ENCODE measurements at regions not wholly inside any gene's neighbourhood (a gene's known extent, or its start where the extent isn't known, plus 50 kb on each side); places are given as distances from the start of the nearest gene placed in this dataset.

DNA sequence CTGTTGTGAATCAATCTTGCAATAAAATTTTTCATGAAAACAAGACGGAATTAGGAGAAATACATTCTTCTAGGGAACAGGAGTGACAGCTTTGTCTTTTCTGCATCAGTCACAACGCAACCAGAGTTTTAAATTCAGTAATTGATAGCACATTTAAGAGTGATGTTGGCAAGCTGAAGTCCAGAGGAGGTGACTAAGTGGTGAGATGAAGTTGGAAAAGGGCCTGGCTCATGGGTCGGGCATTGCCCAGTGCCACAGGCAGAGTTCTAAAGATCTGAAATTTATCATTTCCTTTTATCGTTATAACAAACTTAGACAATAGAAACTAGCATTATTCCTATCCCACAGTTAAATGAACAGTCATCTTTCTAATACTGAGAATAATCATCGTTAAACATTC lies 764.6 kb upstream of the ZEB2 start:
- H3K9me3 Mint-ChIP-seq (ENCODE audit: low read depth): peaks cover 26% of the 10 kb centered on the region
- TF ChIP-seq CTCF (IDR thresholded peaks at IDR 0.05): no peak
- no peak overlapping the region for H3K4me3 Mint-ChIP-seq (ENCODE audit: unreplicated experiment)
- DNase-seq (ENCODE audit: low spot score): no peak
- no peaks in the 10 kb centered on the region for H3K27me3 Mint-ChIP-seq (ENCODE audit: low read depth)
- H3K4me1 Mint-ChIP-seq (ENCODE audit: low read depth): peaks cover 12% of the 10 kb centered on the region
- H3K27ac Mint-ChIP-seq (ENCODE audit: unreplicated experiment): no peak overlapping the region
- peaks cover 6% of the 10 kb centered on the region for H3K36me3 Mint-ChIP-seq (ENCODE audit: low read depth)

GRCh38 chr2:145283131-145283530 lies 763.2 kb upstream of the ZEB2 start:
- no peak for DNase-seq (ENCODE audit: low spot score)
- H3K27me3 Mint-ChIP-seq (ENCODE audit: low read depth): no peaks in the 10 kb centered on the region
- no peak overlapping the region for H3K27ac Mint-ChIP-seq (ENCODE audit: unreplicated experiment)
- H3K9me3 Mint-ChIP-seq (ENCODE audit: low read depth): peaks cover 26% of the 10 kb centered on the region
- H3K4me3 Mint-ChIP-seq (ENCODE audit: unreplicated experiment): no peak overlapping the region
- H3K36me3 Mint-ChIP-seq (ENCODE audit: low read depth): peaks cover 6% of the 10 kb centered on the region
- no peak for TF ChIP-seq CTCF (IDR thresholded peaks at IDR 0.05)
- peaks cover 12% of the 10 kb centered on the region for H3K4me1 Mint-ChIP-seq (ENCODE audit: low read depth)

GRCh38 chr2:145277922-145278321 lies 758.0 kb upstream of the ZEB2 start:
- no peak for TF ChIP-seq CTCF (IDR thresholded peaks at IDR 0.05)
- Mint-ChIP-seq H3K9me3 (ENCODE audit: low read depth) (peaks cover 31% of the 10 kb centered on the region), H3K36me3 (ENCODE audit: low read depth) (peaks cover 5% of the 10 kb centered on the region), H3K4me1 (ENCODE audit: low read depth) (peaks cover 3% of the 10 kb centered on the region), H3K4me3 (ENCODE audit: unreplicated experiment) (no peak overlapping the region), H3K27me3 (ENCODE audit: low read depth) (no peaks in the 10 kb centered on the region), H3K27ac (ENCODE audit: unreplicated experiment) (no peak overlapping the region)
- no peak for DNase-seq (ENCODE audit: low spot score)

DNA sequence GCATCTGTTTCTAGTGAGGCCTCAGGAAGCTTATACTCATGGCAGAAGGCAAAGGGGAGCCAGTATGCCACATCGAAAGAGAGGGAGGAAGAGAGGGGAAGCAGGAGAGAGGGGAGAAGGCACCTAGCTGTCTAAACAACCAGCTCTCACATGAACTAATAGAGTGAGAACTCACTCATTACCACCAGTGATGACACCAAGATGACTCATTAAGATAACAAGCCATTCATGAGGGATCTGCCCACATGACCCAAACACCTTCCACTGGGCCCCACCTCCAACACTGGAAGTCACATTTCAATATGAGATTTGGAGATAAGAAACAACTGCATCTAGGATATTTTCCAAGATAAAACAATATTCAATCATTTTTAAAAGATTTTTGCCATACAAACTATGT lies 753.9 kb upstream of the ZEB2 start:
- peaks cover 3% of the 10 kb centered on the region for H3K4me1 Mint-ChIP-seq (ENCODE audit: low read depth)
- no peaks in the 10 kb centered on the region for H3K27me3 Mint-ChIP-seq (ENCODE audit: low read depth)
- no peaks in the 10 kb centered on the region for H3K36me3 Mint-ChIP-seq (ENCODE audit: low read depth)
- H3K9me3 Mint-ChIP-seq (ENCODE audit: low read depth): peaks cover 14% of the 10 kb centered on the region
- H3K4me3 Mint-ChIP-seq (ENCODE audit: unreplicated experiment): no peak overlapping the region
- no peak overlapping the region for H3K27ac Mint-ChIP-seq (ENCODE audit: unreplicated experiment)
- TF ChIP-seq CTCF (IDR thresholded peaks at IDR 0.05): no peak
- DNase-seq (ENCODE audit: low spot score): no peak

DNA sequence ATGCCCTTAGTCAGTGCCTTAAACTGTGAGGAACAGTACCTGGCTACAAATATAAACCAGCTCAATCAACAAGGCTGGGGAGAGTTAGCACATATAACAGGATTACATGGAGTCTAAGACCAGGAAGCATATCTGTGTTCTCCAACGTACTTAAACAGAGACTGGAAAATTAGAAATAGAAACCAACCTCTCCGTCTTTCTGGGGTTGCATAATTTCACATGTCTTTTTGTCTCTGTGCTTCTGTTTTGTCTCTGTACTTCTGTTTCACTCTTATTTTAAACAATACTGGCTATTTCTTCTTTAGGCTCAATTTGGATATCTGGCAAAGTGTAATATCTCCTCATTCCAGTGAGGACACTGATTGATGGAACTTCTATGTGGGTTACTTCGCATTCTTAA lies 749.0 kb upstream of the ZEB2 start:
- no peak for TF ChIP-seq CTCF (IDR thresholded peaks at IDR 0.05)
- H3K4me3 Mint-ChIP-seq (ENCODE audit: unreplicated experiment): no peak overlapping the region
- DNase-seq (ENCODE audit: low spot score): no peak
- no peaks in the 10 kb centered on the region for H3K36me3 Mint-ChIP-seq (ENCODE audit: low read depth)
- no peaks in the 10 kb centered on the region for H3K4me1 Mint-ChIP-seq (ENCODE audit: low read depth)
- no peaks in the 10 kb centered on the region for H3K27me3 Mint-ChIP-seq (ENCODE audit: low read depth)
- H3K27ac Mint-ChIP-seq (ENCODE audit: unreplicated experiment): no peak overlapping the region
- H3K9me3 Mint-ChIP-seq (ENCODE audit: low read depth): peaks cover 11% of the 10 kb centered on the region
